DOHH2 (cell line): ENCODE measurements at regions not wholly inside any gene's neighbourhood (a gene's known extent, or its start where the extent isn't known, plus 50 kb on each side); places are given as distances from the start of the nearest gene placed in this dataset.
"Not testable (repeated sequence)": the region's sequence is repeated elsewhere in the genome, so short reads cannot be mapped to it uniquely, and the experiment has no call there.

ENCODE experiments used
- H3F3A ChIP-seq: fragments of 200-600 bp; sonication (generic), shearing (Covaris generic); 2 replicates; pipeline ENCODE4 v1.6.0; 2016; ENCODE audit warnings: antibody characterized with exemption, mild to moderate bottlenecking; ENCODE audit not compliant: control insufficient read depth, insufficient read depth
- H3K27ac ChIP-seq: fragments of 200-600 bp; sonication (generic); 2 replicates; pipeline ENCODE4 v1.5.1; 2014; ENCODE audit warnings: low read depth, mild to moderate bottlenecking, low read length, moderate library complexity
- H3K27me3 ChIP-seq: fragments of 200-600 bp; sonication (generic); 2 replicates; pipeline ENCODE4 v1.6.1; 2014; ENCODE audit warnings: mild to moderate bottlenecking, low read length, mixed read lengths; ENCODE audit not compliant: control insufficient read depth
- H3K36me3 ChIP-seq: fragments of 200-600 bp; sonication (generic); 2 replicates; pipeline ENCODE4 v1.6.1; 2014; ENCODE audit warnings: mild to moderate bottlenecking, low read length, moderate library complexity, mixed read lengths; ENCODE audit not compliant: control insufficient read depth
- H3K4me1 ChIP-seq: fragments of 200-600 bp; sonication (generic); 2 replicates; pipeline ENCODE4 v1.6.1; 2014; ENCODE audit warnings: mild to moderate bottlenecking, low read length, mixed read lengths; ENCODE audit not compliant: control insufficient read depth
- H3K4me2 ChIP-seq: fragments of 200-600 bp; sonication (generic); 2 replicates; pipeline ENCODE4 v1.6.0; 2014; ENCODE audit warnings: mild to moderate bottlenecking, low read length, moderate library complexity
- H3K4me3 ChIP-seq: fragments of 200-600 bp; sonication (generic); 2 replicates; pipeline ENCODE4 v1.5.1; 2014; ENCODE audit warnings: mild to moderate bottlenecking, low read length, mixed read lengths
- H3K79me2 ChIP-seq: fragments of 200-600 bp; sonication (generic); 2 replicates; pipeline ENCODE4 v1.6.1; 2014; ENCODE audit warnings: mild to moderate bottlenecking, low read length, mixed read lengths; ENCODE audit not compliant: control insufficient read depth
- H3K9me2 ChIP-seq: fragments of 200-600 bp; sonication (generic); replicated peaks from 2 replicates; pipeline ENCODE4 v1.6.1; 2014; ENCODE audit warnings: mild to moderate bottlenecking, low read length, mixed read lengths; ENCODE audit not compliant: control insufficient read depth
- H3K9me3 ChIP-seq: fragments of 200-600 bp; sonication (generic); 2 replicates; pipeline ENCODE4 v1.6.1; 2014; ENCODE audit warnings: antibody characterized with exemption, low read length, mixed read lengths; ENCODE audit not compliant: control insufficient read depth, insufficient read depth
- H4K20me1 ChIP-seq: fragments of 200-600 bp; sonication (generic); 2 replicates; pipeline ENCODE4 v1.6.0; 2014; ENCODE audit warnings: low read depth, mild to moderate bottlenecking, antibody characterized with exemption, low read length, moderate library complexity; ENCODE audit not compliant: control insufficient read depth, insufficient read depth
- EZH2phosphoT487 ChIP-seq: fragments of 200-600 bp; sonication (generic); IDR thresholded peaks from 2 replicates; pipeline ENCODE4 v1.6.1; 2017; ENCODE audit warnings: borderline replicate concordance, mild to moderate bottlenecking, antibody characterized with exemption, low read length, moderate library complexity, mixed read lengths
- TF ChIP-seq, protein P1 (sequence below): fragments of 200-600 bp; sonication (generic); IDR thresholded peaks from one replicate; pipeline ENCODE4 v1.5.1; 2014; ENCODE audit warnings: antibody characterized with exemption, mild to moderate bottlenecking, low read depth, low read length; ENCODE audit not compliant: poor library complexity, severe bottlenecking

GRCh38 chr20:20788308-20788707, 75.9 kb upstream of the RALGAPA2 start:
- no peak overlapping the region for H3K4me3 ChIP-seq
- no peaks in the 10 kb centered on the region for H3K79me2 ChIP-seq
- H3K4me2 ChIP-seq: no peak overlapping the region
- no peaks in the 10 kb centered on the region for H3K4me1 ChIP-seq
- H3K36me3 ChIP-seq: no peaks in the 10 kb centered on the region
- no peaks in the 10 kb centered on the region for H4K20me1 ChIP-seq
- no peak overlapping the region for H3K27ac ChIP-seq
- H3K9me2 ChIP-seq: no peaks in the 10 kb centered on the region
- no peaks in the 10 kb centered on the region for H3K27me3 ChIP-seq
- H3F3A ChIP-seq: no peaks in the 10 kb centered on the region
- no peak for TF ChIP-seq EZH2phosphoT487
- TF ChIP-seq, protein P1, sequence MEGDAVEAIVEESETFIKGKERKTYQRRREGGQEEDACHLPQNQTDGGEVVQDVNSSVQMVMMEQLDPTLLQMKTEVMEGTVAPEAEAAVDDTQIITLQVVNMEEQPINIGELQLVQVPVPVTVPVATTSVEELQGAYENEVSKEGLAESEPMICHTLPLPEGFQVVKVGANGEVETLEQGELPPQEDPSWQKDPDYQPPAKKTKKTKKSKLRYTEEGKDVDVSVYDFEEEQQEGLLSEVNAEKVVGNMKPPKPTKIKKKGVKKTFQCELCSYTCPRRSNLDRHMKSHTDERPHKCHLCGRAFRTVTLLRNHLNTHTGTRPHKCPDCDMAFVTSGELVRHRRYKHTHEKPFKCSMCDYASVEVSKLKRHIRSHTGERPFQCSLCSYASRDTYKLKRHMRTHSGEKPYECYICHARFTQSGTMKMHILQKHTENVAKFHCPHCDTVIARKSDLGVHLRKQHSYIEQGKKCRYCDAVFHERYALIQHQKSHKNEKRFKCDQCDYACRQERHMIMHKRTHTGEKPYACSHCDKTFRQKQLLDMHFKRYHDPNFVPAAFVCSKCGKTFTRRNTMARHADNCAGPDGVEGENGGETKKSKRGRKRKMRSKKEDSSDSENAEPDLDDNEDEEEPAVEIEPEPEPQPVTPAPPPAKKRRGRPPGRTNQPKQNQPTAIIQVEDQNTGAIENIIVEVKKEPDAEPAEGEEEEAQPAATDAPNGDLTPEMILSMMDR: no peak
- H3K9me3 ChIP-seq: no peaks in the 10 kb centered on the region

- H3K27ac ChIP-seq: no peak overlapping the region
- H3K79me2 ChIP-seq: no peaks in the 10 kb centered on the region
- H3K27me3 ChIP-seq: no peaks in the 10 kb centered on the region
- H3K4me1 ChIP-seq: no peaks in the 10 kb centered on the region
- H4K20me1 ChIP-seq: no peaks in the 10 kb centered on the region
- no peak overlapping the region for H3K4me2 ChIP-seq
- no peaks in the 10 kb centered on the region for H3F3A ChIP-seq
- TF ChIP-seq, protein P1: no peak
- no peak for TF ChIP-seq EZH2phosphoT487
- no peaks in the 10 kb centered on the region for H3K9me2 ChIP-seq
- H3K9me3 ChIP-seq: no peaks in the 10 kb centered on the region
- no peak overlapping the region for H3K4me3 ChIP-seq
- H3K36me3 ChIP-seq: no peaks in the 10 kb centered on the region
These were observed 74.0 kb upstream of the RALGAPA2 start for GRCh38 chr20:20786428-20786827.

GRCh38 chr20:20785226-20785625, 72.8 kb upstream of the RALGAPA2 start:
- no peak overlapping the region for H3K27ac ChIP-seq
- H3K4me3 ChIP-seq: no peak overlapping the region
- no peaks in the 10 kb centered on the region for H3K9me3 ChIP-seq
- H3K79me2 ChIP-seq: no peaks in the 10 kb centered on the region
- H3K36me3 ChIP-seq: no peaks in the 10 kb centered on the region
- no peaks in the 10 kb centered on the region for H3K4me1 ChIP-seq
- H4K20me1 ChIP-seq: no peaks in the 10 kb centered on the region
- no peak overlapping the region for H3K4me2 ChIP-seq
- H3K27me3 ChIP-seq: no peaks in the 10 kb centered on the region
- no peaks in the 10 kb centered on the region for H3F3A ChIP-seq
- no peak for TF ChIP-seq EZH2phosphoT487
- TF ChIP-seq, protein P1: no peak
- H3K9me2 ChIP-seq: no peaks in the 10 kb centered on the region

GRCh38 chr20:20784450-20784849, 72.0 kb upstream of the RALGAPA2 start:
- not testable (repeated sequence) for H3K9me3 ChIP-seq, H3F3A ChIP-seq, H3K4me3 ChIP-seq, H3K4me2 ChIP-seq, H3K27ac ChIP-seq, H3K27me3 ChIP-seq, H3K9me2 ChIP-seq, H4K20me1 ChIP-seq, H3K79me2 ChIP-seq, H3K4me1 ChIP-seq, H3K36me3 ChIP-seq
